ENCODE measurements at regions not wholly inside any gene's neighbourhood (a gene's known extent, or its start where the extent isn't known, plus 50 kb on each side); places are given as distances from the start of the nearest gene placed in this dataset.

GRCh38 chr5:166709691-166710090 lies 1581.8 kb upstream of the WWC1 start:
- no peak for TF ChIP-seq POLR2AphosphoS5 (IDR thresholded peaks at IDR 0.05)
- TF ChIP-seq CTCF (IDR thresholded peaks at IDR 0.05), result no peak
- no peak for TF ChIP-seq EP300 (IDR thresholded peaks at IDR 0.05; ENCODE audit: low read depth)
- no peak for TF ChIP-seq POLR2A (IDR thresholded peaks at IDR 0.05)

Measured in transverse colon (tissue), 4 donors.